NCI-H774 (cell line): ENCODE measurements at regions not wholly inside any gene's neighbourhood (a gene's known extent, or its start where the extent isn't known, plus 50 kb on each side); places are given as distances from the start of the nearest gene placed in this dataset.

Source experiments
- DNase-seq: peaks from one replicate; lab custom pipeline; 2025; lab: John Stamatoyannopoulos, UW

GRCh38 chr6:40194447-40195170 lies 260.3 kb upstream of the MOCS1 start:
- no peak for DNase-seq

- no peak for DNase-seq
These were observed 258.3 kb upstream of the MOCS1 start for GRCh38 chr6:40192516-40192915.

DNA sequence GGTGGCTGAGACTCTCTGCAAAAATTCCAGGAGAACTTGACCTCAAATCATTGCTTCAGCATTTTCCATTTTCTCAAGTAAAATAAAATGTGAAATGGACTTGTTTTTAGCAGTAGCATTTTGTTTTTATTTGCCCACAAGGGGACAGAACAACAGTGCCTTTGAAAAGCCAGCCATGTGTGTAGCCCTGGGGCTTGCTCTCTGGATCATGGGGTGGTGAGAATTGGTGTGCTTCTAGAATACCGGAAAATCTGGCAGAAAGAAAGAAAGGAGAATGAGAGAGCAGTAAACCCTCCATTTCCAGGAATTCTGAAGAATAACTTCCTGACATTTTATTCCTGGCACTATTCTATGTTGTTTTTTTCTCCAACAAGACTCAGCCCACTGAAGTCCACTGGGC lies 254.7 kb upstream of the MOCS1 start:
- DNase-seq: no peak

DNA sequence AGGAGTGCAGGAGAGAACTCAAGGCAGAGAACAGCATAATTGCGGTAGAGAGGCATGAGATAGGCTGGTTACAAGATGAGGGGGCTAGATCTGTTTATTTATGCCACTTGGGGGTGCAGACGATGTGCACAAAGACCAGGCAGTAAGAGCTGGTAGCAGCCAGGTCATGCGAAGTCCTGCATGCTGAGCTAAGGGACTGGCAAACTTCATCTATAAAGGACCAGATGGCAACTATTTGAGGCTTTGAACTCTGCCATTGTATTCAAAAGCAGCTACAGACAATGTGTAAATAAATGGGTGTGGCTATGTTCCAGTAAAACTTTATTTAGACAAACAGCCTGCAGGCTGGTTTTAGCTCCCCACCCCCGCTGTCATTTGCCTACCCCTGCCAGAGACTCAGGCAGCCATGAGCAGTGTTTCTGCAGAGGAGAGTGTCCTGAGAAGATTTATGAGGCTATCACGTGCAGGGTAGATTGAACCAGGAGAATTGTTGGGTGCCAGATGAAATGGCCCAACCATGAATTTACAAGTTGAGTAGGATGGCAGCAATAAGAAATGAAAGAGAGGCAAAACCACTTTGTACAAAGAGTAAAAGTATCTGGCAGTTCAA lies 253.4 kb upstream of the MOCS1 start:
- DNase-seq: no peak

- no peak for DNase-seq
These were observed 251.2 kb upstream of the MOCS1 start for GRCh38 chr6:40185486-40185885.

DNA sequence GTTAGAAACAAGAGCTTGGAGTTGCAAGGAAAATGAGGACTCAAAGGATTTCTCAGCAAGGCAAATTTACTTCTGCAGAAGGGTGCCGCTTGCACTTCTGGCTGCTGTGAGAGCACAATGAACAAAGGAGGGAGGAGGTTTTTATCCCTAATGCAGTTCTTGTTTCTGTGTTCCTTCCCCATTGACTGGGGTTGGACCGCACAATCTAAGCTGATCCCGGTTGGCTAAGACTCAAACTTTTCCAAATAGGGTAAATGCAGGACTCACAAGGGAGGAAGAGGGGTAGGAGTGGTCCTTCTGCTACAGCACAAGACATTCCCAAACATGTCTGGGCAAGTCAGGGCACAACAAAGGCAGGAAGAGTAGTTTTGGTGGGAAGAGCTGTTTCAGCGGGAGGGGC lies 249.6 kb upstream of the MOCS1 start:
- DNase-seq: no peak

GRCh38 chr6:40181367-40181766 lies 247.1 kb upstream of the MOCS1 start:
- DNase-seq: no peak

DNA sequence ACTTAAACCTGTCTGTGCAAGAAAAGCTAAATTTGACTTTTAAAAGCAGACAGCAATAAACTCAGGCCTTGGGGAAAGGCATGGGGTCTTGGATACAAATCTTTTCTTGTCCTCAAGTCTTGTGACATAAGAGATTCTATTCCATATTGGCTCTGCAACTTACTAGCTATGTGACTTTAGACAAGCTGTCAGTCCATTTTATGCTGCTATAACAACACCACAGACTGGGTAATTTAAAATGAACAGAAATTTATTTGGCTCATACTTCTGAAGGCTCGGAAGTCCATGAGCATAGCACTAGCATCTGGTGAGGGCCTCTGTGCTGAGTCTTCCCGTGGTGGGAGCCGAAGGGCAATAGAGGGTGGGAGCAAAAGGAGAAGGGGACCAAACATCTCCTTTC lies 246.0 kb upstream of the MOCS1 start:
- no peak for DNase-seq

- DNase-seq: no peak
These were observed 245.2 kb upstream of the MOCS1 start for GRCh38 chr6:40179496-40179895.

- DNase-seq: no peak
These were observed 243.3 kb upstream of the MOCS1 start for GRCh38 chr6:40177598-40177997.

DNA sequence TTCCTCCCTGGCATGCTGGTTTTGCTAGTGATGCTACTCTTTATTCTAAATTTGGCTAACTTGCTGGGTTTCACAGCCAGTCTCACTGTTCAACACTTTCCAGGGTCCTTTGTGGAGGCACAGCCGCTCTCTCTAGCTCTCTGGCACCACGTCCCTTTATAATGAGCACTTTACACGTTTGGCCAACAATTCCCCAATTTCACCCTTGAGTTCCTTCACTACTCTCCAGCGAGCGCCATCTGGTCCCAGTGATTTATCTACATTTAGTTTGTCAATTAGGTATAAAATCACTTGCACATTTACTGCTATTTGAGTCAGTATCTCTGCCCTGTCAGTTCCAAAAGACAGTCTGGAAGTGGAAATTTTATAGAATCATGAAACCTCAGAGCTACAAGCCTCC lies 241.9 kb upstream of the MOCS1 start:
- DNase-seq: no peak

GRCh38 chr6:40172272-40172671 lies 238.0 kb upstream of the MOCS1 start:
- DNase-seq: no peak

DNA sequence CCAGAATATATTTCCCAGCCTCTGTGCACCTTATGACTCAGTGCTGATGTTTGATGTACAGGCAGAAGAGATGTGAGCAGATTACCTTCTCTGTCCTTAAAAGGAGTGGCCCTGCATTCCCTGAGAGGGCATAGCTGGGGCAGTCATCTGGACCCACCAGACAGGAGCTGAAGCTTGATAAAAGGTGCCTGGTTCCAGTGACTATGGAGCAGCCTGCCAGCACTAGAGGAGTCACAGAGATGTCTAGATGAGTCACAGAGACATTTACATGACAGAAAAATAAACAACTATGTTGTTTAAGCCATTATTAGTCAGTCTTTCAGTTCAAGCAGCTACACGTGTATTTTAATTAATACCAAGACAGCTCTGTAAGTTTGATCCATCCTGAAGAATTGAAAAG lies 237.1 kb upstream of the MOCS1 start:
- DNase-seq: no peak

DNA sequence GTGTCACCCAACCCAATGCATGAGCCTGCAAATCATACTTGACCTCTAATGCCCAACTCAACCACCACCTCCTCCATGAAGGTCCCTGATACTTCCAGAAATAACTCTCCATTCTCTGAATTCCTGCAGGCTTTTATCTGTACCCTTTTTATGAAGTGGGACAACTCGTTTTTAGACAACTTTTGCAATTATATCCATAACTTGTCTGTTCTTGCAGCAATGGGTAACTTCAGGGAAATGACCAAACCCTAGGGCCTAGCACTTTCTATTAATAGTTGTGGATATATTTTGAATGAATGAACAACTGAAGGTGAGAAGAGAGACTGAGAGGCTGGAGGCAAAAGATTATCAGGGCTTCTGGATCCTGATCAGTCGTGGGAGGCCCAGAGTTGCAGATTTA lies 236.6 kb upstream of the MOCS1 start:
- no peak for DNase-seq

GRCh38 chr6:40169878-40170277 lies 235.6 kb upstream of the MOCS1 start:
- no peak for DNase-seq

DNA sequence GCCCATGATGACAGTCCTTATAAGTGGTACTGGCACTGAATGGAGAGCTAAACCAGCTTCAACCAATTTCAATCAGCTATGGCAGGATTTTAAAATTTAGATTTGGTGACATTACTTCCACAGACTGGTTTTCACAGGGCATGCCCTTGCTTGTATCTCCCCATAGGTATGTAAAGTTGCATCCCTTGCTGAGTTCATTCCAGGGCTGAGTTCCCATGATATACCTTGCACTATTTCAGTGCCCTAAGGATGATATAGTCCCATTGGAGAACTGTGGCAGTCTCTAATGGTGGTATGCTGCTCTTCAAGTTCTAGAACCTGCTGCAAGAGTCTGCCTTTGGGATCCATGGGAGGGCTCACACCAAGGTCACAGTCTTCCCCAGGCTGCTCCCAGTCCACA lies 232.7 kb upstream of the MOCS1 start:
- no peak for DNase-seq

GRCh38 chr6:40165036-40165709 lies 230.9 kb upstream of the MOCS1 start:
- no peak for DNase-seq

- DNase-seq: peak; percentile 20
These were observed 230.1 kb upstream of the MOCS1 start for GRCh38 chr6:40164345-40164755.

DNA sequence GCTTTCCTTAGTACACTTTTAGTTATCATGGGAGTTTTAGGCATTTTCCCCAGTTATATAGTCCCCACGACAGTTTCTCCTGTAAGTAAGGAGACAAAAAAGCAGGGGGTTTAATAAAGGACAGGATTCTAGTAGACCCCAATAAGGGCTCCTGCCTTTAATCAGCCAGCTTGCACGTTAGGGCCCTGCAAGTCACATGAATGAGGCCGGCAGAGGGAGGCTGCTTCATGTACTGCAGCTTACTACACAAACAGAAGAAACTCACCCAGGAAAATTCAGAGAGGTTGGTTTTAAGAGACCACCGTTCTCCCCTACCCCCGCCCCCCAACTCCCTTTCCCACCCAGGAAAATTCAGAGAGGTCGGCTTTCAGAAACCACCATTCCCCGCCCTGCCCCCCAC lies 229.7 kb upstream of the MOCS1 start:
- DNase-seq: no peak

DNA sequence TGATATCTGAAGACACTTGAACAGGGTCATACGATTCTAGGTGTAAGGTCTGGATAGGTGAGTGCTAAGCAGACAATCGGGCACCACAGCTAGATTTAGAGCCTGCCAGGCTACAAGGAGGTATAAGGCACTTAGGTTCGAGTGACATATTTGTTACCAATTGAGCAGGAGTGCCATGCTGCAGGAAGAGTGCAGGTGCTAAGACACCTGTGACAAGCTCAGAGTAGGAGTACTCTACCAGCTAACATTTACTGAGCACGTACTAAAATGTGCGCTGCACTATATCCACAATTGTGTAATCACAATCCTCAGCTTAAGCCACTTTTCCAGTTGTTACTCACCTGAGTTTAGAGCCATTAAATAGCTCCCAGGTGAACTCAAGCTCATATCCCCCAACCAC lies 227.8 kb upstream of the MOCS1 start:
- DNase-seq: no peak

DNA sequence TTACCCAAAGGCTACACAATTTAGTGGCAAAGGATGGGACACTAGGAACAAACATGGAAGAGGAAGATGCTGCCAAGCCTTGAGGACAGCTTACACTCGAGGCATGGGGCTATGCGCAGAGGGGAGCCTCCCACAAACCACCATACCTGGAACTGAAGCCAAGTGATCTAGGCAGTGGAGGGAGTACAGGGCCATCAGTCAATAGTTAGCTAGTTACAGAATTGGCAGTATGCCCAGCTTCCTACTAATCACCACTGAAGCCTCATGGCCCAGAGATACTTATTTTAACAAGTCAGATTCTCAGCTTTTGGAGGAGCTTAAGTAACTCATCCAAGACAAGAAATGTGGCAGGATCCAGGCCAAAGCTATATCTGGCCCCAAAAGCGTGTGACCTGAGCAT lies 226.6 kb upstream of the MOCS1 start:
- no peak for DNase-seq

GRCh38 chr6:40159865-40160264 lies 225.6 kb upstream of the MOCS1 start:
- DNase-seq: no peak

- no peak for DNase-seq
These were observed 218.6 kb upstream of the MOCS1 start for GRCh38 chr6:40152701-40153436.
